Endothelial cell of umbilical vein (primary cell): ENCODE measurements at regions not wholly inside any gene's neighbourhood (a gene's known extent, or its start where the extent isn't known, plus 50 kb on each side); places are given as distances from the start of the nearest gene placed in this dataset.

ENCODE experiments used
- EZH2 ChIP-seq: IDR thresholded peaks from 2 replicates; pipeline ENCODE4 v1.6.1; 2012; ENCODE audit warnings: borderline replicate concordance, low read depth, mild to moderate bottlenecking, moderate library complexity, low read length, inconsistent platforms; ENCODE audit not compliant: severe bottlenecking
- FOS ChIP-seq: IDR thresholded peaks from 2 replicates; pipeline ENCODE4 v1.6.1; 2011; ENCODE audit warnings: mild to moderate bottlenecking, low read length, moderate library complexity, borderline replicate concordance; ENCODE audit not compliant: insufficient read depth
- GATA2 ChIP-seq: IDR thresholded peaks from 2 replicates; pipeline ENCODE4 v1.7.0; 2011; ENCODE audit warnings: low read depth, mild to moderate bottlenecking, moderate library complexity, mixed read lengths, low read length; ENCODE audit not compliant: insufficient read length, insufficient read depth
- JUN ChIP-seq: IDR thresholded peaks from 2 replicates; pipeline ENCODE4 v1.6.1; 2011; ENCODE audit warnings: borderline replicate concordance, low read depth; ENCODE audit not compliant: insufficient read length, insufficient read depth
- MYC ChIP-seq: IDR thresholded peaks from one replicate; pipeline ENCODE4 v1.6.1; 2011; ENCODE audit warnings: mild to moderate bottlenecking, low read depth, low read length
- POLR2A ChIP-seq: IDR thresholded peaks from 2 replicates; pipeline ENCODE4 v1.6.1; 2012; ENCODE audit warnings: low read depth, mild to moderate bottlenecking, control low read depth, low read length
- POLR2AphosphoS5 ChIP-seq: IDR thresholded peaks from 2 replicates; pipeline ENCODE4 v1.6.1; 2012; ENCODE audit warnings: low read depth, mild to moderate bottlenecking, control low read depth, low read length, moderate library complexity; ENCODE audit not compliant: insufficient read depth
- TF ChIP-seq, protein P1 (sequence below), 2 donors: IDR thresholded peaks; 1 replicate in 1 of 2; 2 replicates in 1 of 2; pipeline ENCODE4 v1.5.1; 2011; ENCODE audit warnings: low read length in 2 of 2, mild to moderate bottlenecking in 2 of 2, moderate library complexity in 2 of 2, control low read depth in 1 of 2, inconsistent platforms in 1 of 2, low read depth in 1 of 2; ENCODE audit not compliant: insufficient read depth in 1 of 2; ENCODE audit errors: extremely low read depth in 1 of 2
- TF ChIP-seq, protein P2 (sequence below): IDR thresholded peaks from 2 replicates; pipeline ENCODE4 v1.6.1; 2011; ENCODE audit not compliant: insufficient read depth, insufficient read length

DNA sequence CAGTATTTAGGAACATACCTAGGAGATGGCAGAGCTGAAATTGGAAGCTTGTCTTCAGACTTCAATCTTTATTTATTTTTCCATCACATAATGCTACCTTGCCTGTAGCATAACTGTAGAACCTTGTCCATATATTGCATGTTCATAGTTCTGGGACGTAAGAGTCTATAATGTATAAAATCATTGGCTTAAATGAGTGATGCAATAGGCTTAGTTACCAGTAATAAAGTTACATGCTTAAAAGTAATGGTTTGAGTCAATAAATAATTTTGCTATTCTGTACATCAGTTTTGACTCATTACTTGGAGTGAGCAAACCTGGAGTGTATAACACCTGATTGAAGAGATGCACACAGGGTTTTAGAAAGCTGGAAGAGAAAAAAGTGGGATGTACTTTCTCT is 229.3 kb downstream of the CDCA7 start:
- TF ChIP-seq, protein P1, sequence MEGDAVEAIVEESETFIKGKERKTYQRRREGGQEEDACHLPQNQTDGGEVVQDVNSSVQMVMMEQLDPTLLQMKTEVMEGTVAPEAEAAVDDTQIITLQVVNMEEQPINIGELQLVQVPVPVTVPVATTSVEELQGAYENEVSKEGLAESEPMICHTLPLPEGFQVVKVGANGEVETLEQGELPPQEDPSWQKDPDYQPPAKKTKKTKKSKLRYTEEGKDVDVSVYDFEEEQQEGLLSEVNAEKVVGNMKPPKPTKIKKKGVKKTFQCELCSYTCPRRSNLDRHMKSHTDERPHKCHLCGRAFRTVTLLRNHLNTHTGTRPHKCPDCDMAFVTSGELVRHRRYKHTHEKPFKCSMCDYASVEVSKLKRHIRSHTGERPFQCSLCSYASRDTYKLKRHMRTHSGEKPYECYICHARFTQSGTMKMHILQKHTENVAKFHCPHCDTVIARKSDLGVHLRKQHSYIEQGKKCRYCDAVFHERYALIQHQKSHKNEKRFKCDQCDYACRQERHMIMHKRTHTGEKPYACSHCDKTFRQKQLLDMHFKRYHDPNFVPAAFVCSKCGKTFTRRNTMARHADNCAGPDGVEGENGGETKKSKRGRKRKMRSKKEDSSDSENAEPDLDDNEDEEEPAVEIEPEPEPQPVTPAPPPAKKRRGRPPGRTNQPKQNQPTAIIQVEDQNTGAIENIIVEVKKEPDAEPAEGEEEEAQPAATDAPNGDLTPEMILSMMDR (IDR thresholded peaks at IDR 0.05; ENCODE audit: extremely low read depth in 1 of 2, insufficient read depth in 1 of 2, low read depth in 1 of 2, low read length in 2 of 2) = no peak
- TF ChIP-seq POLR2A = no peak
- no peak for TF ChIP-seq EZH2
- TF ChIP-seq POLR2AphosphoS5 = no peak
- TF ChIP-seq GATA2 = no peak
- TF ChIP-seq FOS = no peak
- TF ChIP-seq MYC = no peak
- no peak for TF ChIP-seq JUN
- TF ChIP-seq, protein P2, sequence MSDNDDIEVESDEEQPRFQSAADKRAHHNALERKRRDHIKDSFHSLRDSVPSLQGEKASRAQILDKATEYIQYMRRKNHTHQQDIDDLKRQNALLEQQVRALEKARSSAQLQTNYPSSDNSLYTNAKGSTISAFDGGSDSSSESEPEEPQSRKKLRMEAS = no peak
